ENCODE measurements at regions not wholly inside any gene's neighbourhood (a gene's known extent, or its start where the extent isn't known, plus 50 kb on each side); places are given as distances from the start of the nearest gene placed in this dataset.
"Not testable (repeated sequence)": the region's sequence is repeated elsewhere in the genome, so short reads cannot be mapped to it uniquely, and the experiment has no call there.

DNA sequence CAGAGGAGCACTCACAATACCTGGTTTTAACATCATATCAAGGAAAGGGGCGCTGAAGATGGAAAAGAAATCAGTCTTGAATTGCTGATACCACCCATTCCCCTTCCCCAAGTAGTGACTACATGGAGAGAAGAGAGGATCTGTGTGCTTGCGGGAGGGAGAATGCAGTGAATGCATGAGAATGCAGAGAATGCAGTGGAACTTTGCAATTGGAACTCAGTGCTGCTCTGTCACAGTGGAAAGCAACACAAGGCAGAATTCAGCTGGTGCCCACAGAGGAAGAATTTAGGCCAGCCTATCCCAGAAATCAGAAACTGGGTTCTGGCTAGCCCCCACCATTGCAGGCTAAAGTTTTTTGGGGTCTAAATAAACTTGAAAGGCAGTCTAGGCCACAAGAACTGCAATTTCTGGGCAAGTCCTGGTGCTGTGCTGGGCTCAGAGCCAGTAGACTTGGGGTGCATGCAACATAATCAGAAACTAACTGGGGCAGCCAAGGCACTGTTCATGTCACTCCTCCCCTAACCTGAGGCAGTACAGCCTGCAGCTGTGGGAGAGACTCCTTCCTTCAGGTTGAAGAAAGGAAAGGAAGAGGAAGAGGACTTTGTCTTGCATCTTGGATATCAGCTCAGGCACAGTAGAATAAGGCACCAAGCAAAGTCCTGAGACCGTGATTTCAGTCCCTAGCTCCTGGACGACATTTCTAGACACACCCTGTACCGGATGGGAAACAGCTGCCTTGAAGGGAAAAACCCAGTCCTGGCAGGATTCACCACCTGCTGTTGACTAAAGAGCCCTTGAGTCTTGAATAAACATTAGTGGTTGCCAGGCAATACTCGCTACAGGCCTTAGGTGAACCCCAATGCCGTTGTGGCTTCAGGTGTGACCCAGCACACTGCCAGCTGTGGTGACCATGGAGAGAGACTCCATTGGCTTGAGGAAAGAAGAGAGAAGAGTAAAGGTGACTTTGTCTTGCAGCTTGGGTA, 329.3 kb downstream of the TBL1XR1 start:
- DNase-seq, result peak; percentile 91

DNA sequence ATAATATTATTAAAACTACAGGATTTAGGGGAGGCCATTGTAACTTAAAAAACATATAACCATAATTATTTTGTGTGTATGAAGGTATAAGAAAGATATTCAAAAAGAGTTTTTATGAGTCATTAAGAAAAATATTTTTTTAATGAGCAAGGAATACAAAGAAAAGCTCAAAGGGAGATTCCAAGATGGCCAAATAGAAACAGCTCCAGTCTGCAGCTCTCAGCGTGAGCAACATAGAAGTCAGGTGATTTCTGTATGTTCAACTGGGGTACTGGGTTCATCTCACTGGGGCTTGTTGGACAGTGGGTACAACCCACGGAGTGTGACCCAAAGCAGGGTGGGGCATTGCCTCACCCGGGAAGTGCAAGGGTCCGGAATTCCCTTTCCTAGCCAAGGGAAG, 336.1 kb downstream of the TBL1XR1 start:
- no peak for DNase-seq

DNA sequence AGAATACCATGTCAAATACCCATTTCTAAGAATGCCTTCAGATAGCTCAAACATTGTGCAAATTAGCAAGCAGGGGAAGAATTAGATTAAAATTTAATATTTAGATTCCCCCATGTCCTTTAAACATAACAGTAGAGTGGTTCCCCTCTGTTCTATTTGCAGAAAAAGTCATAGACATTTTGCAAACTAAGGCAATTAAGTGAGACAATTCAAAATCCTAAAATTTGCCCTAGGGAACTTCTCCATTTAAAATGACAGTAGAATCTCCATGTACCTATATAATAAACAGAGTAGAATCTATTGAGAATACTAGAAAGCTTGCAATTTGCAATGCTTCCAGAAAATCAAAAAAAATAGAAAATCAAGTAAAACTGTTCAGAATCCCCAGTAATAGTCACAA, 340.6 kb downstream of the TBL1XR1 start:
- DNase-seq, result no peak

DNA sequence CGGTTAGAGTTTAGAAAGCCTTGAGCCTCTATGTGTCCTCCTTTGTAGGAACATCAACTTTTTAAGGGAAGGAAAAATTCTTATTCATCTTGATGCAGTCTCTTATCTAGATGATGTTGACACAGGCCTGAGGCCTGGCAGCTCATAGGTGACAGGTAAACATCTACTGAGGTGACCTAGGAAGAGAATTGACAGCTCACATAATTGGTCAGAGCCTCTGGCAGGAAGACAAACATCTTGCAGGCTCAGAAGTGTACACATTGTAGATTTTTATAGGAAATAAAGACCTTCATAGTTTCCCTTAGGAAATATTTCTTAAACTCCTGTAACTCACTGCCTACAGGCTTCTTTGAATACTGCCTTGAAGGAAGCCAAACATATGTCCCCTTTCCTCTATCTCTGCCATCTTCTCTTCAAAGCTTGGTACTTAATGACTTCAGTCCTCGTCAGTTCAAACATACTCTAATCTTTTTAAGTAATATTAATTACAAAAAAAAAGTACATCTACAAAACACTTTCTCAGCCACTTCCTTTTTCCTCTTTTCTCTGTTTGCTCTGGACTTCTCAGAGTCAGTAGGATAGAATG, 341.3 kb downstream of the TBL1XR1 start:
- no peak for DNase-seq

DNA sequence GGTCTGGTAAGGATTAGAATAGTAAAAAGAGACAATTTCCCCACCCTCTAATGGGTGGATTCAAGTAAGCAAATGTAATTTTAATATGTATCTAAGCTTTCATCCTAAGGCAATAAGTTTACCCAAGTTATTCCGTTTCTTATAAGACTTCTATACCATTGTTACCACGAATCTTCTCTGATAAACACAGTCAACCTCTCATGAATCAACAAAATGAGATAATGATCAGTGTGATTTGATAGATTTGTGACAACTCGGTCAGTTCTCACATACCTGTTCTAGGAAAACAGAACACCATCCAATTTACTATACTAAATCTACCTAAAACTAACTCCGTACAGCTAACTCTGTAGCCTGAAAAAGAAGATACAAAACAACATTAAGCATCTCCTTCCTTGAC, 342.1 kb downstream of the TBL1XR1 start:
- DNase-seq, result no peak

DNA sequence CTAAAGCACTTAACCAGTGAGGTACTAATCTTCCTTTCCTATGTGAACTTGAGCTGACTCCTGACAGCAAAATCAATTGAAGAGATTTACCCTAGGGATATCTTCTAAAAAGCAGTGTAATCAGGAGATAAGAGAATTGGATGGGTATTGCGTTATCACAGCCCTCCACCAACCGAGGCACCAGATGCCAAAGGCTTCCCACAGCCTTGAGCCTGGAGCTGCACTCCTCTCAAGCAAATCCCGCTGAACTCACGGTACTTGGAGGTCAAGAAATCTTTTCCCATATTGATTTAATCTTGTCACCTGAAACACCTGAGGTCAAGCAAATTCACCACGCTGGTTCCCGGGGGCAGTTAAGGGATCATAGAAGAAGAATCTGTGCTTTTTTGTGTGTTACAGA, 346.8 kb downstream of the TBL1XR1 start:
- DNase-seq, result no peak

DNA sequence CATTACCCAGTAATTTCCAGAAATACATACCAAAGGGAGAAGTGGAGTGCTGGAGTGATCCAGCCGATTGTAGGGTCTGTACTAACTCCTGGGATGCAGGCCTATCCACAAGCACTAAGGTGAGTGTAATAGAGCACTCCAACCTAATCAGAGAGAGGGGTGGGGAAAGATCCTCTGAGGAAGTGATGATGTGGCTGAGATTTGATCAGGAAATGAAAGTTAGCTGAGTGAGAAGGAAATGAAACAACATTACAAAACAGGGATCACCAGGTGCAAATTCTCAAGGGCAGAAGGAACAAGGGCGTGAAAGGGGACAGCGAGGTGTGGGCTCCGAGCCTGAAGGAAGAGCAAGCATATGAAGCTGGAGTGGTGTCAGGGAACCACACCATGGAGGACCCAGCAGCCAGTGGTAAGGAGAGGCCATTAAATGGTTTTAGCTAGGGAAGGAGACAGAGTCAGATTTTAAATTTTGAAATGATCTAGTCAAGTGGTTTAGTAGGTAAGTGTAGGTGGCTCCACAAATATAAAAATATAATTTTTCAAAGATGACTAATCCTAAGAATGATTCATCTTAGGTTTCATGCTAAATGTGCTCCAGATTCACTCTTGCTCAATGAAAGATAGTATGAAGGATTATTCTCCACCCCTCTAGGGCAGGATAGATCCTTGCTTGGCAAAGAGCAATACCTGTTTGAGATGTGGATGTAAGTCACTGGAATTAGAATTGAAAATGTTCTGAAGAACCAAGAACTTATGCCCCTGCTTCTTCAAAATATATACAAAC, 348.7 kb downstream of the TBL1XR1 start:
- no peak for DNase-seq

DNA sequence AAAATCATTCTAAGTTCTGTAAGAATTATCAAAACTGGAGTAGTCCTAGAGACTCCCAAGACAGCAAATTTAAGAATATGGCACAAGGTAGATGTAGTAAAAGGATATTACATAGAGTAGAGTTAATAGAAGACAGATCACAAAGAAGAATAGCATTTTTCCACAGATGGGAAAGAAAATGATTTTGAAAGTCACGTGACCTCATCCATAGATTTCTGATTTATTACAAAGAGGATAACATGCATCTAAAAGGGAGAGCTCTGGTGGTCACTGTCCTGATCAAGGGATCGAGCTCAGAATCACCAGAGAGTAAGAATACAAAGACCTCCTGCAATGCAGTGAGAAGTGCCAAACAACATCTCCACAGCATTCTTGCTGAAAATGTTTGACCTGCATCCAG, 354.4 kb downstream of the TBL1XR1 start:
- DNase-seq, result no peak

DNA sequence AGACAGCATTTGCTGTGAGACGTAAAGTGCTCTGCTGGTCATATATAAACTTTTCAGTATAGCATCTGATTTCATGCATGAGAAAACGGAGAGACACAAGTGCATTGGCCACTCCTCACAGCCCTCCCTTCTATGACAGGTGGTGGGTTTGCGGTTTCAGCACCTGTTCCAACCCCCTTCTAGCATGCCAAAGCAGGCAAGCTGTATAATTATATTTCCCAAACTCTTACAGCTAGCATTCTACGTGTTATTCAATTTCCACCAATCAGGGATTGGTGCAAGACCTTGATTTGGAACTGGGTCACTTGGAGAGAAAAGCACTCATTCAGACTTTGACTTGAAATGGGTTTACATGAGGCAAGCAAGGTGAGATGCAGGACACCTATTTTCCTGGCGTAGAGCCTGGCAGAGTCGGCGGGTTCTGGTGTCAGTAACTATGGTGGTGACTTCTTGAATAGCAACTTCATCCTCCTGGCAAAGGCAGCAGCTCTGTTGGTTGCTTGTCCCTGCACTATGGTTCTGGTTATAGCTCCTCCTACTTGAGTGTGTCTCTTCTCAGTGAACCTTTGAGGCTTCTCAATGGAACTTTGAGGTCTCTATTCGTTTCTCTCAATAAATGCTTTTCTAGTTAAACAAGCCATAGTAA, 356.5 kb downstream of the TBL1XR1 start:
- peak; percentile 47 for DNase-seq

DNA sequence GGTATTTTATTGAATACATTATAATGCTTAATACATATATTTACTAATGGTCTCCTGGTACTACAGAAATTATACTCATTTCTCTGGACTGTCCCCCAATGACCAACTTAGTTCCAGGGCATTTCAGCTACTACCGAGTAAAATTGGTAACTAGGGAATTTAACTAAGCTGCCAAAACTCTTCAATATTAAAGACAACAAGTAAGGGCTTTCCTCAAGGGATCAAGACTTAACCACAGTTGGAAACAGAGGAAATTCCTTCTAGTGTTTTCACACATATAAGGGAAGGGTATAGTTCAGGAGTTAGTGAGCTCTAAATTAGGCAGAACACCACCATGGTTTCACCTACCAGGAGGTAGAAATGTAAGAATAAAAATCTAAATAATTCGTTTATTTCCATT, 357.4 kb downstream of the TBL1XR1 start:
- DNase-seq, result no peak

DNA sequence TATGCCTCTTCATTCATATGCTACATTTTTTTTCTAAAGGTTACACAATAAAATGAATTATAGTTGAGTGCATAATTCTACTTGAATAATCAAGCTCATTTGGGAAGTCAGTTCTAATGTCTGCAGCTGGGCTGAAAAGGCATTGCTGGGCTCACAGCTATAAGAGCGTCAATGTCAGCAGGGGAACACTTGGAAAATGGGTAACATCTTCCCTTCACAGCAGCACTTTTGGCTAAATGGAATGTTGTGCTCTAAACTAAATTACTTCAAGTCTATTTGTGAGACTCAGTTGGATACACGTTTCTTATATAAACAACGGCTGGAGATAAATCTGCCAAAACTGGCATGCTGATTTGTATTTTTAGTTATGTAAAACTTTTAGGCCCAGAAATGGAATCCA, 357.8 kb downstream of the TBL1XR1 start:
- no peak for DNase-seq

DNA sequence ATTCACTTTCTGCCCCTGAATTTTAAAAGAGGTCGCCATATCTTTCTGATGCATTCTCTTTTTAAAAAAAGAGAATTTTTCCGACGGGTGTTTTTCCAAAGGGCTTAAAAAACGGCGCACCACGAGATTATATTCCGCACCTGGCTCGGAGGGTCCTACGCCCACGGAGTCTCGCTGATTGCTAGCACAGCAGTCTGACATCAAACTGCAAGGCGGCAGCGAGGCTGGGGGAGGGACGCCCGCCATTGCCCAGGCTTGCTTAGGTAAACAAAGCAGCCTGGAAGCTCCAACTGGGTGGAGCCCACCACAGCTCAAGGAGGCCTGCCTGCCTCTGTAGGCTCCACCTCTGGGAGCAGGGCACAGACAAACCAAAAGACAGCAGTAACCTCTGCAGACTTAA, 370.0 kb downstream of the TBL1XR1 start:
- DNase-seq, result not testable (repeated sequence)

DNA sequence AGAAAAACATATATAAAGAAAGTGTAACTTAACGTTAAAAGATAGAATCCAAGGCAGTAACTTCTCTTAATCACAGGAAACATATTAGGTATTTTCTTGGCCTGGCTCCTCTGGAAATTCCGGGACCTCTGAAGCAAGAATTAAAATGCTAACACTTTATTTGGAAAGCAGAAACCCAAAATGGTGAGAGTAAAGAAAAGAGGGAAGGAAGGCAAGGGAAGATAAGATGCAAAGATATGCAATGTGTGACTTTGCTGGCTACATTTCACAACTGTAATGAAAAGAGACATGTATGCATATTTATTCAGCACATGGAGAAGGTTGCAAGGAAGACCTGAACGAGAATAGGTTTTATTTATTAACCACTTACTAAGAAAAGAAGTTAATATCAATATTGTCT, 372.5 kb downstream of the TBL1XR1 start:
- no peak for DNase-seq

DNA sequence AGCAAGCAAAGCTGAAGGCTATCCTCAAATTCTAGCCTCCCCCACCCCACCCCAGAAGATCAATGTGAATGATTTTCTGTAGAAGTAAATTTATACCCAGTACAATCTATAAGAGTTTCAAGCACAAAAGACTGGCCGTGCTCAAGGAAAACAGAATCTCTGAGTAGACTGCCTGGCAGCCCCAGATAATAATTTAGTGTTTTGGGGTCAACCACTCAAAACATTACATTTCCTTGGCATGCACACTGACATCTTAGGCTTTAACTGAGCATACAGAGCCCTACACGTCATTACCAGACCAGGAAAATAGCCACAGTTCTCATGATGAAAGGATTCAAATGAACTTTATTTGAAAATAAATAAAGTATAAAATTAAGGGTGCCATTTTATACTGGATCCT, 376.5 kb downstream of the TBL1XR1 start:
- DNase-seq, result no peak

DNA sequence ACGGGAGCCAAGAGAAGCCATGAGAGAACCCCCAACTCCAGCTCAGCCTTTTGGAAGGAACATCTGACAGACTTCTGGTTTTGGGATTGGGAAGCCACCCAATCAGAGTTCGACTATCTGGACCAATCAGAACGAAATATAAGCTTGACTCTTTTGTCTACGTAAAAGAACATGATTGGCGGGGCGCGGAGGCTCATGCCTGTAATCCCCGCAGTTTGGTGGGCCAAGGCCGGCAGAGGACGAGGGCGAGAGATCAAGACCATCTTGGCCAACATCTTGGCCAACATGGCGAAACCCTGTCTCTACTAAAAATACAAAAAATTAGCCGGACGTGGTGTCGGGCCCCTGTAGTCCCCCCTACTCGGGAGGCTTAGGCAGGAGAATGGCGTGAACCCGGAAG, 380.3 kb downstream of the TBL1XR1 start:
- DNase-seq, result no peak

DNA sequence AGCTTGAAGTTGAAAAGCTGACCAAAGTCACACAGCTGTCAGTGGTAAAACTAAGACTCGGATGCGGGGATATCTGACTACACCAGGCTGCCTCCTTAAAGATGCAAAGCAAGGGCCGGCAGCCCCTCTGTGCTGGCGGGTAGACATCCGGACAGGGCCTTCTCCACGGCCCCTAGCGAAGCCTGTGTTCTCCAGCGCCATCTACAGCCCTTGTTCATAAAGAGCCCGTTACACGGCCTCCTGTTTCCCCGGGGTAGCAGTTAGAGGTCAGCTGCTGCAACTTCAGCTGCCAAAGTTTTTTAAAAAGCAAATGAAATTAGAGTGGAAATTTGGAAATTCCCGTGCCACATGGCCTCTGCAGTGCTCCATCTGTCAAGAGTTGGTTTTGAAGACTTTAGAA, 383.0 kb downstream of the TBL1XR1 start:
- peak; percentile 62 for DNase-seq

DNA sequence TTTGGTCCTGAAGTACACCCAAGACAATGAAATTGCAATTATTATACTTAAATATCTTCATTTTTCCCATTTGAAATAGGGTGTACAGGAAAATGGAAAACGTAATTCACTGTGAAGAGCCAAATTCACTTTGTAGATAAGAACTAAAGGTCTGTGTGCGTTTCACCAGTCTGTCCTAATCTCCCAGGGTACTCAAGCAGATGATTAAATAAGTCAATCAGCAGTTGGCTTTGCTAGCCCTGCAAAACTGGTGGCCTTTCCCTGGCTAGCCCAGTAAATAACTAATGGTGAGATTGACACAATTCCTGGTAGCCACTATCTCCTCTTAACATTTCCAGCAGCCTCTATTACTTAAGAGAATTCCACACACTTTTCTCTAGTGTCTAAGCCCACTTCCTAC, 389.3 kb downstream of the TBL1XR1 start:
- no peak for DNase-seq

DNA sequence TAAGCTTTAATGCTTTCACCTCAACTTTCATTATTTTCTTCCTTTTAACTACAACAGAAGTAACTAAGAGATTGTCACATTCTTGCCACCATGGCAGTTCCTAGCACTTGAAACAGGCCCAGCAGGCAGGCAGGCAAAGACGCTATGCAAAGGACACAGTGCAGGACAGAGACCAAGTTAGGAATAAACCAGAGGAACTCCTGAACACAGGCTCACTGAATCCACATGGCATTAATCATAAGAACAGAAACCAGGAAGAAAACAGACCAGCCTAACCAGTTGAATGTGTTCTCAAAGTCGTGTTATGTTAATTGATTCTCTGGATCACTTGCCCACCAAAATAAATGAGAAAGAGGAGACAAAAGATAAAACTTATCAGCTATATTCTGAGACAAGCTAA, 397.6 kb downstream of the TBL1XR1 start:
- no peak for DNase-seq

DNA sequence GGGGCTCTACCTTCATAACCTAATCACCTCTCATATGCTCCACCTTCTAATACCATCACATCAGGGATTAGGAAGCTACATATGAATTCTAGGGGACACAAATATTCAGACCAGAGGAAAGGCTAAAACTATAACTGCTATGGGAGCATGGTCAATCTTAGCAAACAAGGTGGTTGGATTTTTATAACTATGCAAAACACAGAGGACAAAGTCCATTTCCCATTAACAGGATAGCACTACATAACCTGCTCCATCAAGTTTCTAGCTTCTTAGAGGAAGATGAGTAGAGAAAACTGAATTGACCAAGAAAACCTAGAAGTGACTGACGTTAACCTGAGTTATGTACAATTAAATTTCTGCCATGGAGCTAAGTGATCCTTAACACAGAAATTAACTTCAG, 398.6 kb downstream of the TBL1XR1 start:
- DNase-seq, result no peak

DNA sequence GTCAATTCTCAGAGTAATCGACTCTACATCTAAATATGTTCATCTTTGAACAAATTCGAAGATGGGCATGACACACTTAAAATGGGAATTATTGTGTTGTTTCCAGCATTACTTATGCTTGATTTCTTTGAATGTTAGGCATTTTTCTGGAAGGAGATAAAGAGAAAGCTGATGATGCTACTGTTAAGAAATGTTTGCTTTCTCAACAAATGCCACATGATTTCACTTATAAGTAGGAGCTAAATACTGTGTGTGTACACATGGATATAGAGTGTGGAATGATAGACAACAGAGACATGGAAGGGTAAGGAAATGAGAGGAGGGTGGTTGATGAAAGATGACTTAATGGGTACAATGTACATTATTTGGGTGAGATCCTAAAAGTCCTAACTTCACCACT, 400.9 kb downstream of the TBL1XR1 start:
- no peak for DNase-seq

DNA sequence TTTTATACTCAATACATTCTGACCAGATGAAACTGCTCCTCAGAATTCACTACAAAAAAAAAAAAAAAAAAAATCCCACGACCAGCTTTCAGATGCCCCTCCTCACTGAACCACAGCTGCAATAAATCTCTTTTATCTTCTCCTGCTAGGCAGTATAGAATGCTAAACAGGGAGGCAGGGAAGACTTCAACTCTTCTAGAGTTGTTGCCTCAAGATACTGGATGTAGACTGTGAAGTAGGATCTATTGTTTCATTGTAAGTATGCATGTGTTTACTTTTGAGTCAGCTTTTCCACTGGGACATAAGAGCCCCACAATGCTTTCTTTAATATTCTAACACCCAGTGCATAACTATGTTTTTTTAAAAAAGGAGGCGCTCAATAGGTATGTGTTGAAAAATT, 401.4 kb downstream of the TBL1XR1 start:
- no peak for DNase-seq

DNA sequence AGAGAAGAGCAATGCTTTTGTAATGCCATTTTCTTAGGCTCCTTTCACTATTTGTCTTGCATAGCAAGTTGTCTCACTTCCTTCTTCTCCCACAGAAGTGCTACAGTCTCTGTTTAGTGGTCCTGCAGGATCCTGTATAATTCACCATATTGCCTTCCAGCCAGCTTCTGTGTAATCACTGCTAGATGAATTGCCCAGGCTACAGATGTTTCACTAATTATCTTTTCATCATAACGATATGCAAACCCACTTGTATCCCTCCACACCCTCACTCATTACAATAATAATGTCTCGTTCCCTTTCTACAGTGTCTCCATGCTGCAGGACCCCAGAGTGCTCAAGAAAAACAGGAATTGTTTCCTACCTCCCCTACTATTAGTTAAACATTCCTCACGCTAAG, 402.9 kb downstream of the TBL1XR1 start:
- DNase-seq, result peak; percentile 30

DNA sequence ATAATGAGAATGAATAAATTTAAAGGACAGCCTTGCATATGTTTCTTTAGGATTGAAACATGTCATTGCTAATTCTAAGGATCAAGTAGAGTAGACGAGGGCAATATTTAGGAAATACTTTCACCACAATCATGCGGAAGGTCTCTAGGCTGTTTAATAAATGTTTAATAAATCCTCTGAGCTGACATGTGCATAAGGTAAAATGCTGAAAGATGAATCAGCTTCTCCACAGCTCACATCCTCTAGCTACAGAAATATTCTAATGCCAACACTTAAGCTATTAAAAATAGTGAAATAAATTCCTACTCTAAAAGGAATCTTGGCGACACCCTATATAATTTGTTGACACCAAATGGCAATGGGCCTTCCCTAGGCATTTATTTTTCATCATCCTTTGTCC, 407.3 kb downstream of the TBL1XR1 start:
- DNase-seq, result no peak
